C4-2B (cell line): ENCODE measurements at regions not wholly inside any gene's neighbourhood (a gene's known extent, or its start where the extent isn't known, plus 50 kb on each side); places are given as distances from the start of the nearest gene placed in this dataset.

ENCODE experiments used
- CTCF ChIP-seq: fragments of 450-650 bp; conservative IDR thresholded peaks from 2 replicates; pipeline ENCODE4 v1.5.1; 2017; ENCODE audit warnings: mild to moderate bottlenecking
- ZFX ChIP-seq: fragments of 450-650 bp; IDR thresholded peaks from 2 replicates; pipeline ENCODE4 v1.6.1; 2017

- TF ChIP-seq CTCF (no peak), ZFX (no peak)
Observed at GRCh38 chr9:89743216-89743572, 138.4 kb downstream of the GADD45G start.
